SHP77 treated with DMSO at 0.1 percent for 48 hours (cell line): ENCODE measurements at regions not wholly inside any gene's neighbourhood (a gene's known extent, or its start where the extent isn't known, plus 50 kb on each side); places are given as distances from the start of the nearest gene placed in this dataset.

Source experiments
- DNase-seq: peaks from one replicate; lab custom pipeline; 2025; lab: John Stamatoyannopoulos, UW

DNA sequence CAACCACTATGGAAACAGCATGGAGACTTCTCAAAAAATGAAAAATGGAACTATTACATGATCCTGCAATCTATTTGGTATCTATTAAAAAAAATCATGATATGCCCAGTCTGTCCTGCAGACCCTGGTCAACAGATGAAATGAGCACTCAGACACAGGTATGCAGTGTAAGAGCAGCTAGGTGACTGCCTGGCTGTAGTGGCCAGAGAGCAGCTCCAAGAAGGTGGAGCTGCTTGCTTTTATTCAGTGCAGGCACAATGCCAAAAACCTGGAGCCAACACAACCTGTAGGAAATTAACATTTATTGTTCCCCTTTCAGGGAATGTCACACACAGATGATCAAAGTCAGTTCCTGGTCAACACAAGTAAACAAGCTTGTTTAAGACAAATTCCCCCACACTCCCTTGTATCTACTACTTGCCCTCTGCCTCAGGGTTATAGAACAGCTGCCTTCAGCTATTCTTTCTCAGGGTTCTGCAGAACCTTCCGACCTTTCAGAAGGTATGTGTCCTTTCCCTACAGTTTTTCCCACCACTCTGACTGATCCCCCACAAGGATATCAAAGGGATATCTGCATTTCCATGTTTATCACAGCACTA, 933.7 kb upstream of the SLITRK5 start:
- no peak for DNase-seq

DNA sequence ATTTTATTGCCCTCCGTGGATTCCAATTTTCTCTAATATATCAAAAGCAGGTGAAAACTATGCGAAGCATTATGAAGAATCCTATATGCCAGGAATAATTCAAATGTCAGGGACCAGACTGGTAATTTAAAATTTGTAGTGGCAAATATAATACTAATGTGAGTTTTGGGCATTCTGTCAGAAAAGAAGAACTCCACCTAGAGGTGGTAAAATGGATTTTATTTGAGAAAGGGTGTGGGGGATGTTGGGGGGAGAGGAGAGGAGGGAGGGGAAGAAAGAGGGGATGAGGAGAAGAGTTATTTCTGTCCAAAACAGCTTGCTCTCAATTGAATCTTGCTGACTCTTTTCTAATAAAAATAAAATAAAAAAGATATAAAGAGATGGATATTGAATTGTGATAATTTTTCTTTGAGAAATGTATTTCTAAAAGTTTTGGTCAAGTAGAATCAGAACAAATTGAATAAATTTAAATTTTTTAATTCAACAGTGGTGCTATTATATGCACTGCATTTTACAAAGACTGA, 929.3 kb upstream of the SLITRK5 start:
- no peak for DNase-seq

DNA sequence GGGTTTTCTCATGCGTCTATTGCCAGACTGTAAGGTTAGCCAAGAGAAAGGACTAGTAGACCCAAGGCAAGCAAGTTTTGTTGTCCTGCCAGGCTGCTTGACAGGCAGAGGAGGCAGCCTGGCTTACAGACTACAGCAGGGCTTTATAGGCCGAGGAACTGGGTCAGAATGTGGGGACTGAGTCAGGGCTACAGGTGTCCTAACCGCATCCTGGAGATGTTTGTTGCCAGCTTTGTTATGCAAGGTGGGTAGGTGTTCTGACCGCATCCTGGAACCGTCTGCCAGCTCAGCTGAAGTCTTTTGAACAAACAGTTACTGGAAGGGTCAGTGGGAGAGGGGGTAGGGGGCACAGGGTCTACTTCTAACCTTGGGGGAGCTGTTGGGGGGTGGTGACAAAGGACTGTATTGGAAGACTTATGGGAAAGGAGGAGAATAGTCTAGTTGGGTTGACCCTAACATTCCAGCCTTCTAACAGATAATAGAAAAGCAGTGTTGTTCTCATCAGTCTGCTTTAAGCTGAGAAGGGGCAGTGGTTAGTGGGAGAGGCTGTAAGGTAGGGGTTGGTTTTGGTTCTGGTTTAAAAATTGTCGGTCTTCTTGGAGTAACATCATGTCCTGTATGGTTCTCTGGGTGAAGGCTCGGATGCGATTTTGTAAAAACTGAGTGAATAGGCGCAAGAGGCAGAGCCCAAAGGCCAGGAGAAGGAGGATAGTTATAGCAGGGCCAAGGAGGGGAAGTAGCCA, 913.8 kb upstream of the SLITRK5 start:
- DNase-seq: no peak

DNA sequence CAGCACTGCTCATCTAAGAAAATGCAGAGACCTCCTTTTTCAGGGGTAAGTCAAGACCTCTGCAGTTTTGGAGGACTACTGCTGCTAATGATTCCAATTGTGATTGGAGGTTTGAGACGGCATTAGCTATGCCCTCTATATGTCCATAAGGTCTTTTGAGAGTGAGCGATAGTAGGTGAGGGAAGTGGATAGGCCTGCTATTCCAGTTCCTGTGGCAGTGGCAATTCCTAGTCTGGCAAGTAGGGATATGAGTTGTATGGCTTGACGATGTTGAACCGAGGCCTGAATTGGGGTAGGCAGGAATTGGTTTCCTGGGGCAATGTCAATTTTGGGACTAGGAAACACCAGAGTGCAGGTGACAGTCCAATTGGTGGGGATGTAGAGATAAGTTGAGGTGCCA, 913.1 kb upstream of the SLITRK5 start:
- DNase-seq: no peak

DNA sequence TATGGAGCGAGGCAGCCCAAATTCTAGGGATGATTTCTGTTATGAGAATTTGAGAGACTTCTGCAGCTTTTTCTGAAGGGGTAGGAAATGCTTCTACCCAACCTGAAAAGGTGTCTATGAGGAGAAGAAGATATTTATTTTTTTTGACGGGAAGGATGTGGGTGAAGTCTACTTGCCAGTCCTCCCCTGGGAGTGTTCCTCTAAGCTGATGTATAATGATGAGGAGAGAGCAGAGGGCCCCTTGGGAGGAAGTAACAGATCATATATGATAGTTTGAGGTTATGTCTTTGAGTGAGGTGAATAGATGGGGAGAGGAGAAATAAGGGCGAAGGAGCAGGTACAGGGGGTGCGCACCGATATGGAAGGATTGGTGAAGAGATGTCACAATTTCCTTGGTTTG, 910.6 kb upstream of the SLITRK5 start:
- no peak for DNase-seq

DNA sequence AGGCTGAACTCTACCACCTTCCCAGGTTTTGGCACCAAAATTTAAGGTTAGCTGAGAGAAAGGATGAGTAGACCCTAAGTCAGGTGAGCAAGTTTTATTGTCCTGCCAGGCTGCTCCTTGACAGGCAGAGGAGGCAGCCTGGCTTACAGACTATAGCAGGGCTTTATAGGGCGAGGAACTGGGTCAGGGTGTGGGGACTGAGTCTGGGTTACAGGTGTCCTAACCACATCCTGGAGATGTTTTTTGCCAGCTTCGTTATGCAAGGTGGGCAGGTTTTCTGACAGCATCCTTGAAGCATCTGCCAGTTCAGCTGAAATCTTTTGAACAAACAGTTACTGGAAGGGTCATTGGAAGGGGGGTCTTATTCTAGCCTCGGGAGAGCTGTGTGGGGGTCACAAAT, 905.7 kb upstream of the SLITRK5 start:
- DNase-seq: no peak

DNA sequence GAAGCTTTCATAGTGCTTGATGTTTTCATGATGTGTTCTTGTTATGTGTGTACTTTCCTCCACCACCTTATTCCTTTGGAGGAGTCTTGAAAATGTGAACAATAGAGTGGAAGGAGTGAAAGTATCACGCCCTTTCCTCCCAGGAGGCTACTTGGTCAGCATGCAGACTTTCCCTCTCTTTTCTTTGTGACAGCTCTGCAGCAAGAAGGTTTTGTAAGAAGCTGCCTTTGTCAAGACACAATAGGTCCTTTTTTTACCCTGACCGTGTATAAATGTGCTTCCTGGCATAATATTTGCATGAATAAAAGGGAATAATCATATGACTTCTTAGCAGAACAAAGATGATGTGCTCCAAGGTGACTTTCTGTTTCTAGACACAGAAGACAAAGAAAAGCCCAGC, 882.6 kb upstream of the SLITRK5 start:
- no peak for DNase-seq

DNA sequence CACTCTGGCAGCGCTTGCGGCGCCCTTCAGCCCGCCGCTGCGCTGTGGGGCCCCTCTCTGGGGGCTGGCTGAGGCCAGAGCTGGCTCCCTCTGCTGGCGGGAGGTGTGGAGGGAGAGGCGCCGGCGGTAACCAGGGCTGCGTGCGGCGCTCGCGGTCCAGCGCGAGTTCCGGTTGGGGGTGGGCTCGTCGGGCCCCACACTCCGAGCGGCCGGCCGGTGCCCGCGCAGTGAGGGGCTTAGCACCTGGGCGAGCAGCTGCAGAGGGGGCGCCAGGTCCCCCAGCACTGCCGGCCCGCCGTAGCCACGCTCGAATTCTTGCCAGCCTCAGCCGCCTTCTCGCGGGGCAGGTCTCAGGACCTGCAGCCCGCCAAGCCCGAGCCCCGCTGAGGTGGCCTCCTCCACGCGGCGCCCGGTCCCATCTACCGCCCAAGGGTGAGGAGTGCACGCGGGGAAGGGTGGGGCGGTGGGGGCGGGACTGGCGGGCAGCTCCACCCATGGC, 879.0 kb upstream of the SLITRK5 start:
- DNase-seq: no peak

DNA sequence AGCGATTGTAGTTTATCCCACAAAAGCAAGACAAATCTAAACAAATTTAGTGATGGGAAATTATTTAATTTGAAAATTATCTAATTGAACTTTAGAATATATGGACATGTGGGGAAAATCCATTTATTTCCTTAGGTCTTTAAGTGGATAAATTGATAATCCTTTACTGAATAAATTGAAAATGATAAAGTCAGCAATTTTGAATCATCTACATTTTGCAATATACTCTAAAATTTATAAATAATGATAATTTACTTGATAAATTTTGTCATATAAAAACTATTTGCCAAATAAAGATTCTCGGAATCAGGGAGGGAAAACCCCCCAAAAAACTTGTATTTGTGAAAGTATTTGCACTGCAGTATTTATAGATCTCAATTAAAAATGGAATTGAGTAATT, 875.3 kb upstream of the SLITRK5 start:
- DNase-seq: no peak

DNA sequence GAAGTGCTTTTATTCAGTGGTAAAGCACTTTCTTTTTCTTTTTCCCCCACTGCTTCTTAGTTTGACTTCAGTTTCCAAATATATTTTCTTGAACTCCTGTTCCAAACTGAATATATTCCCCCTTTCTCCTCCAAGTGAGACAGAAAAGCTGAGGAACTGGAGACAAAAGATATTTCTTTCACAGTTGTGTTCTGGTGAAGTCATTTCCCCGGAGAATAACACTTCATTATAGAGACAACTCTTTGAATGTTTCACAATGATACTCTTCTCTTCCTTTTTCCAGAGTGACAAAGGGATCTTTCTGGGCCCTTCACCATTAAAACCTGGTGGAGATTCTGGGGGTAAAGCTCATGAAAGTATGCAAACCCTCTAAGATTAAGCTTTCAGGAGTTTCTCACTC, 860.8 kb upstream of the SLITRK5 start:
- DNase-seq: no peak

DNA sequence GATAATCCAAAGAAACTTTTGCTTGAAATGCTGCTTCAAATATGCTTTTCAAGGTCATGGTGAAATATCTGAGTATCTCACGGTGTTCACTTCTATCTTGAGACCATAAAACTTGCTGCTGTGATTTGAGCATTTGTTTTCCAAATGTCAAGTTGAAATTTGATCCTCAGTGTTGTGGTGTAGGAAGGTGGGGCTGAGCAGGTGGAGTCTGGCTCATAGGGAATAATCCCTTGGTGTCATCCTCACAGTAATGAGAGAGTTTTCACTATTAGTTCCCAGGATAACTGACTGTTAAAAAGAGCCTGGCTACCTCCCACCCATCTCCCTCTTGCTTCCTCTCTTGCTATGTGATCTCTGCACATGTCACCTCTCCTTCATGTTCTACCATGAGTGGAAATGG, 858.0 kb upstream of the SLITRK5 start:
- peak; percentile 40 for DNase-seq

DNA sequence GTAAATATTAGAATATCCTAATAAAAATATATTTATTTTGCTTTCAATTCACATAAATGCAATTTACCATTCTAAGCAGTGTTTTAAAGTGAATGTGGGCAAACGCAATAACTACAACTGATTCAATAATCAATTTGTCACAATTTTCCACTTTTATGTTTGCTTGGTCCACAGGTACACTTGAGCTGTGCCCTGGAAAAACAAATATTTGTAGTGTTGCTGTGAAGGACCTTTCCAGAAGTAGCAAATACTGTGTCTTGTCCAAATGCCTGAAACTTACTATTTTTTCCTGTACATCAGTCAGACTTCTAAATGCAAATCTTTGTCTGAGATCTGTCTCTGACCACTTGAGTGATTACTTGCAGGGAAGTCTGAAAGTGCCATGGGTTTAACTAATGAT, 845.8 kb upstream of the SLITRK5 start:
- DNase-seq: peak; percentile 7

DNA sequence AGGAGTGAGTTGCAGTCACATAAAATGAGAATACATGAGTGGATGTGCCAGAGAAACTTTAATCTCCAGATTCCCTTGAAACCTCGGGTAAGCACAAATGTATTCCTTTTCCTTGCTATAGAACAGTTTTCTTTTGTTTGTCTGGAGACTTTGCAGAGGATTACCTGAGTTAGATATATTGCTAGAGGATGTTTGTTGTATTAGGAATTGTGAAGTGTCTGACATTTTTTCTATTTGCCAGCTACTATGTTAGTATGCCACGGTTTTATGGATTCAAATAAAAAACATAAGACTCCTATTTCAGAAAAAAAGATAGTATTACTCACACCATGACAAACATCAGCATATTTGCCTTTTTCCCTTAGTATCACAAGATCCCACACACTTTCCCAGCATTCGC, 844.9 kb upstream of the SLITRK5 start:
- DNase-seq: no peak

DNA sequence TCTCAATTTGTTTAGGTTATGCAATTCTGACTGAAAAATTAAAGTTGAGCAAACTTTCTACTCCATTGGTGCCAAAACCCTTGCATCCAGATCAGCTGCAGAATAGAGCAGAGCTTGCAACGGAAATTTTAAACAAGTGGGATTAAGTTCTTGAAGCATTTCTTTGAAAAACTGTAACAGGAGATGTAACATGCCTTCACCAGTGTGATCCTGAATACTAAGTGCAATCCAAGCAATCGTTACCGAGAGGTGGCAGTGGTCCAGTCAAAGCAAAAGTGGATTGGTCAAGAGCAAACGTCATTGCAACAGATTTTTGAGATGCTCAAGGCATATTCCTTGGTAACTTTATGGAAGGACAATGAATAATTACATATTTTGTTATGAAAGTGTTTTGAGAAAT, 841.1 kb upstream of the SLITRK5 start:
- DNase-seq: no peak

DNA sequence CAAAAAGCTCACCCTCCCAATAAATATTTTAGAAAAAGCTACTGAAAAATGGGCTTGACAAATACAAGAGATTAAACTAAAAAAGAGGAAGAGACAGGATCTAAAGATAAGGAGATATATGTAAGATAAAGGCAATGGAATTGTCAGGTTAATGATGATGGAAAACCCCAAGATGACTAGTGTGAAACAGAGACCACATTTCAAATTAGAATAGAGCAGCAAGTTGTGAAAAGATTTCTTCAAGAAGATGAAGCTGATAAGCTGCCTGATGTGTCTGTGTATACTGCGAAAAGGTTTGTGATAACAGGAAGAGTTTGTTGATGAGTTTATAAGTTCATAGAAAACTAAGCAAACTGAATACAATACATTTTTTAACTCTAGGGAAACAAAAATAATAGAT, 840.1 kb upstream of the SLITRK5 start:
- no peak for DNase-seq

DNA sequence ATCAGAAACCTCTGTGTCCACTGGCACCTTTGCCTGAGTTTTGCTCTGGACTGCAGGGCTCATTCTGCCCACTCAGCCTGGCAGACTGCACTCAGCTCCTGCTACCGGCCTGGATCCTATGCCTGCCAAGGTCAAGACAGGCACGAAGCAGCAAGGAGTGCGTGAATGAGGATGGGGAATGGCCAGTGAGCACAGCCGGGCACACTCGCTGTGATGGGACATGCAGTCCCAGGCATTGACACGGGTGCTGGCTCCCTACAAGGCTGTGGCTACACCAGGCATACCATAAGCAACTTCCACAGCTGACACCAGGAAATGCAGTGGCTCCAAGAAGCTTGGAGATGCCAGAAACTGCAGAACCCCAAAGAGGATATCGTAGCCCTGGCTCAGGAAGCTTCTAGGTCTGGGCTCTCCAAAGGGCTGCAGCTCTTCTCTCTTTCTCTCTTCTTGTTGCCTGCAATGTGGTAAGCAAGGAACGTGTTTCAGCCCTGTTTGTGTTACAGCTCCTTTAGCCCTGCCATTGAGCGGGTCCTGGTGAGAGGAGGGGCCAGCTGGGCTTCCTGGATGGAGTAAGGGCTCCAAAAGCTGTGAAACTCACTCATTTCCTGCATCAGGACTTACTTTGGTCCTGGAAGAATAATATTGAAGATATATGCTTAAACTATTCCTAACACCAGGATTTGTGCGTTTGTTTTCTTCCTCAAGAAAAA, 832.6 kb upstream of the SLITRK5 start:
- no peak for DNase-seq

DNA sequence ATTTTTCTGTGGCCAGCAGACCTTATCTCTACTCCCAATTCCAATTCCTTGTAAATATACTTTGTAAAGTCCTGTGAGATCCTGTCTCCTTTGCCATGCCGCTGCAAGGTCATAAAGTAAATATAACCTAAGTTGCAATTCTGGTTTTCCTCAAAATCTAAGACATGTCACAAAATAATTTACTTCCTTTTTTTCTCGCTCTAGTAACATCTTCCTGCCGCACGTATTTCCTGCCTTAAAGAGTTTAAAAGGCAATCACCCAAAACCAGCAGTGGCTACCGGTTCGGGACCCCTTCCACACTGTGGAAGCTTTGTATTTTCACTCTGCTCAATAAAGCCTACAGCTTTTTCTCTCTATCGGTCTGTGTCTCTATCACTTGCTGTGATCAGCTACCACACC, 832.0 kb upstream of the SLITRK5 start:
- no peak for DNase-seq

DNA sequence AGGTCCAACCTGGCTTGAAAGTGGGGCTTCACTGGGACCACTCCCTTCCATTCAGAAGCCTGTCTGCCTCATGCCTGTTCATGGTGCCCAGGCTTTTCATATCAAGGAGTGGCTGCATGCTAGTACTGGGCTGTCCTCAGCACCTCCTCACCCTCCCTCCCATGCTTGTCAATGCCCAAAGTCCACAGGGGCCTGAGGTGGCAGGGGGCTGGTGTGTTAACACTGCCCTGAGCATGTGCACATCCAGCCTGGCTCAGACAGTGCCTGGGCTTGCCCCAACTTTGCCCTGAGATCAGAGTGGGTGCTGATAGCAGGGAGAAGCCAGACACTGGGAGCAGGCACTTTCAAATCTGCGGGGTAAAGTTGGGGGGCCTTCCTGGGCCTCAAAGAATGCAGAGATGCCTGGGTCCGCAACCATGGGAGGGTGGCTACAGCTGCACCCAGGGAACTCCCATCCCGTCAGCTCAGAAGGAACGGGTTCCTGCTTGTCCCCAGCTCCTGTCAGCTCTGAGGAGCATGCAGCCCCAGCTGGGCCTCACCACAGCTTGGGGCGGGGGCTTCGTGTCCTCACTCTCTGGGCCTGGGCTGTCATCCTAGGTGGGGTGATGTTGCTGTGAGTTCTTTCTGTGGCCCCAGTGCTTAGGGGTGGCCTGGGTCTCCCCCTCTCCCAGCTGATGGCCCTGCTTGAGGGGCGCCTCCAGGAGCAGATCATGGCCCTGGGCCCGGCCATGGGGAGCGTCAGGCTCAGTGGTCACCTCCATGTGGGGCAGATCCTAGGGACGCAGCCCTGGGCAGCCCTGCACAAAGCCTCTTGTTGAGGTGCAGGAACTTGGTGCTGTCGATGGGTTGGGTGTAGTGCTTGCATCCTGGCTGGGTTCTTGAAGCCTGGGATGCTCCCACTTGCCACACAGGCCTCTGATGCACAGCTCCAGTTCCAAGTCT, 830.6 kb upstream of the SLITRK5 start:
- no peak for DNase-seq

DNA sequence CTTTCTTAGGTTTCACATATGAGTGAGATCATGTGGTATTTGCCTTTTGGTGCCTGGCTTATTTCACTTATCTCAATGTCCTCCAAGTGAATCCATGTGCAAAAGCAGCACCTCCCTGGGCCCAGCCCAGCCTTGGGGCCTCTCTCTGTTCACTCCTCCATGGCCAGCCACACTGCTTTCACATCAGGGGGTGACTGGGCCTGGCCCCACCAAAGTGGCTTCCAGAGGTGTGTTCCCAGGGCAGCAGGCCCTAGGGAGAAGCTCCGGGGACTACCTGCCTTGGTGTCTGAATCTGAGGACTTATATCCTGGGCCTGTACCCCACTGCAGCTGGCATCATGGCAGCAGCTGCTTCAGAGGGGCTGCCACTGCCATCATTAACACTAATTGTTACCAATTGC, 829.9 kb upstream of the SLITRK5 start:
- DNase-seq: no peak

DNA sequence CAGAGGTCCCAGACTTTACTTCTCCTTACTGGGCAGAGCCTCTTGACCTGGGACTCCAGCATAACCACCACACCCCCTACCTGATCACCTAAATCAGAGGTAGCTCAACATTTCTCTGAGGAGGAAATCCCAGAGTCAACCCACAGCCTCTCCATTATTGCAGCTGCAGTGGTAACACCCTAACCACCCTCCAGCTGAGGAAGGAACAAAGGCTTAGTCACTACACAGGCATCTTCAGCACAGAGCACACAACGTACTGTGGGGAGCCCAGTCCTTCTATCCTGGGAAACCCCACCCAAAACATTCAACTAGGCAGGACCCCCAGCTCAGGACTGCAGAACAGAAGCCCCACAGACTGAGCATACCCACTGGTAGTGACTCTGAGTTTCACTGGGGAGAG, 824.7 kb upstream of the SLITRK5 start:
- no peak for DNase-seq

DNA sequence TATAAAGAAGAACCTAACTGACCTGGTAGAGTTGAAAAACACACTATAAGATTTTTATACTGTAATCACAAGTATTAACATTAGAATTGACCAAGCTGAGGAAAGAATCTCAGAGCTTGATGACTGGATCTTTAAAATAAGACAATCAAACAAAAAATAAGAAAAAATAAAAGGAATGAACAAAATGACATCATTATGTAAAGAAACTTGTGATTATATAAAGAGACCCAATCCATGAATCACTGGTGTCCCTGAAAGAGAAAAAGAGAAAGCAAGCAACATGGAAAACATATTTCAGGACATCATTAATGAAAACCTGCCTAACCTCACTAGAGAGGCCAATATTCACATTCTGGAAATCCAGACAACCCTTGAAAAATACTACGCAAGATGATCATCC, 822.5 kb upstream of the SLITRK5 start:
- no peak for DNase-seq

DNA sequence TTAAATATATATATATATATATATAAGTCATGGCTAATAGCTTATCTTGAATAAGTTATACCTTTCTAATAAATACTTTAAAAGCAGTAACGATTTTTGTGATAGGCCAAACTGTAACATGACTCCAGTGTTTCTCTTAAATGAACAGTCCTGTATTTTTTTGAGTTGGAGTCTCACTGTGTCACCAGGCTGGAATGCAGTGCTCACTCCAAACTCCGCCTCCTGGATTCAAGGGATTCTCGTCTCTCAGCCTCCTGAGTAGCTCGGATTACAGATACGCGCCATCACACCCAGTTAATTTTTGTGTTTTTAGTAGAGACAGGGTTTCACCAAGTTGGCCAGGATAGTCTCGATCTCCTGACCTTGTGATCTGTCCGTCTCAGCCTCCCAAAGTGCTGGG, 814.2 kb upstream of the SLITRK5 start:
- DNase-seq: no peak
